Neural cell (in vitro differentiated cells): ENCODE measurements at regions not wholly inside any gene's neighbourhood (a gene's known extent, or its start where the extent isn't known, plus 50 kb on each side); places are given as distances from the start of the nearest gene placed in this dataset.

Experiments used
- H2AFZ ChIP-seq: fragments of 200-600, 300-800 bp; sonication (generic), shearing (Covaris generic); 2 replicates; pipeline ENCODE4 v1.6.0; 2014; ENCODE audit warnings: low read depth, mild to moderate bottlenecking, antibody characterized with exemption, low read length, moderate library complexity
- H3F3A ChIP-seq: fragments of 200-600 bp; shearing (Covaris generic); 2 replicates; pipeline ENCODE4 v1.6.1; 2016; ENCODE audit warnings: mild to moderate bottlenecking, moderate library complexity, mixed read lengths, antibody characterized with exemption, low read length; ENCODE audit not compliant: insufficient read depth, poor library complexity, severe bottlenecking
- H3K27ac ChIP-seq: fragments of 200-600, 300-800 bp; sonication (generic), shearing (Covaris generic); 2 replicates; pipeline ENCODE4 v1.5.1; 2014; ENCODE audit warnings: mild to moderate bottlenecking, low read length, moderate library complexity
- H3K27me3 ChIP-seq: fragments of 300-800, 200-600 bp; sonication (generic), shearing (Covaris generic); 2 replicates; pipeline ENCODE4 v1.6.0; 2014; ENCODE audit warnings: mild to moderate bottlenecking, low read depth, low read length, moderate library complexity; ENCODE audit not compliant: insufficient read depth
- H3K36me3 ChIP-seq: fragments of 300-800, 200-600 bp; sonication (generic), shearing (Covaris generic); 2 replicates; pipeline ENCODE4 v1.5.1; 2014; ENCODE audit warnings: mild to moderate bottlenecking, antibody characterized with exemption, low read length, moderate library complexity; ENCODE audit not compliant: insufficient read depth
- H3K4me2 ChIP-seq: fragments of 300-800, 200-600 bp; sonication (generic), shearing (Covaris generic); 2 replicates; pipeline ENCODE4 v1.6.0; 2014; ENCODE audit warnings: mild to moderate bottlenecking, low read length
- H3K4me3 ChIP-seq: fragments of 300-800, 200-600 bp; sonication (generic), shearing (Covaris generic); 2 replicates; pipeline ENCODE4 v1.5.1; 2014; ENCODE audit warnings: mild to moderate bottlenecking, low read length, moderate library complexity
- H3K79me2 ChIP-seq: fragments of 200-600 bp; shearing (Covaris generic); replicated peaks from 2 replicates; pipeline ENCODE4 v1.6.0; 2014; ENCODE audit warnings: mild to moderate bottlenecking, low read length, moderate library complexity; ENCODE audit not compliant: insufficient read depth
- H3K9ac ChIP-seq: fragments of 300-800, 200-600 bp; sonication (generic), shearing (Covaris generic); 2 replicates; pipeline ENCODE4 v1.6.1; 2016; ENCODE audit warnings: mild to moderate bottlenecking, low read length, mixed read lengths
- H3K9me2 ChIP-seq: fragments of 200-600 bp; shearing (Covaris generic); 2 replicates; pipeline ENCODE4 v1.6.1; 2016; ENCODE audit warnings: mild to moderate bottlenecking, low read length, mixed read lengths; ENCODE audit not compliant: insufficient read depth
- H3K9me3 ChIP-seq: fragments of 200-600, 300-800 bp; sonication (generic), shearing (Covaris generic); 2 replicates; pipeline ENCODE4 v1.6.1; 2016; ENCODE audit warnings: mild to moderate bottlenecking, mixed run types, low read length, moderate library complexity, mixed read lengths
- H4K20me1 ChIP-seq: fragments of 200-600 bp; shearing (Covaris generic); 2 replicates; pipeline ENCODE4 v1.6.1; 2016; ENCODE audit warnings: mild to moderate bottlenecking, mixed run types; ENCODE audit not compliant: insufficient read depth
- CTCF ChIP-seq: fragments of 450-650 bp; IDR thresholded peaks from 2 replicates; pipeline ENCODE4 v1.5.1; 2014; ENCODE audit warnings: antibody characterized with exemption, mild to moderate bottlenecking, moderate library complexity; ENCODE audit not compliant: poor library complexity, severe bottlenecking
- EP300 ChIP-seq: fragments of 450-650 bp; conservative IDR thresholded peaks from 2 replicates; pipeline ENCODE4 v1.6.1; 2014; ENCODE audit warnings: antibody characterized with exemption, mild to moderate bottlenecking, moderate library complexity; ENCODE audit not compliant: poor library complexity, severe bottlenecking
- EZH2 ChIP-seq: fragments of 200-600, 300-800 bp; shearing (Covaris generic), sonication (generic); IDR thresholded peaks from 2 replicates; pipeline ENCODE4 v1.6.1; 2014; ENCODE audit warnings: antibody characterized with exemption, low read length, borderline replicate concordance, mild to moderate bottlenecking; ENCODE audit not compliant: insufficient read depth, poor library complexity, severe bottlenecking
- MXI1 ChIP-seq: fragments of 450-650 bp; conservative IDR thresholded peaks from 2 replicates; pipeline ENCODE4 v1.6.1; 2014; ENCODE audit warnings: antibody characterized with exemption, mild to moderate bottlenecking; ENCODE audit not compliant: poor library complexity, severe bottlenecking
- POLR2AphosphoS5 ChIP-seq: IDR thresholded peaks from 2 replicates; pipeline ENCODE4 v1.6.1; 2012
- RAD21 ChIP-seq: fragments of 450-650 bp; conservative IDR thresholded peaks from 2 replicates; pipeline ENCODE4 v1.6.1; 2014; ENCODE audit warnings: antibody characterized with exemption, mild to moderate bottlenecking, moderate library complexity
- REST ChIP-seq: IDR thresholded peaks from 2 replicates; pipeline ENCODE4 v1.6.1; 2012; ENCODE audit warnings: borderline replicate concordance
- SMC3 ChIP-seq: fragments of 450-650 bp; conservative IDR thresholded peaks from 2 replicates; pipeline ENCODE4 v1.6.1; 2014; ENCODE audit warnings: antibody characterized with exemption, mild to moderate bottlenecking, moderate library complexity; ENCODE audit not compliant: poor library complexity
- TAF1 ChIP-seq: IDR thresholded peaks from 2 replicates; pipeline ENCODE4 v1.6.1; 2012; ENCODE audit warnings: low read depth

- Histone ChIP-seq H3K27ac (no peak overlapping the region), H3K27me3 (no peaks in the 10 kb centered on the region), H3K9ac (no peak overlapping the region), H3F3A (no peaks in the 10 kb centered on the region), H4K20me1 (no peaks in the 10 kb centered on the region), H3K9me2 (no peaks in the 10 kb centered on the region), H3K4me3 (no peak overlapping the region), H2AFZ (no peak overlapping the region), H3K4me2 (no peak overlapping the region), H3K9me3 (no peaks in the 10 kb centered on the region), H3K79me2 (no peaks in the 10 kb centered on the region), H3K36me3 (no peaks in the 10 kb centered on the region)
- TF ChIP-seq EP300 (no peak), TAF1 (no peak), POLR2AphosphoS5 (no peak), RAD21 (no peak)
Observed at GRCh38 chr15:96070636-96071035, 259.9 kb upstream of the NR2F2 start.

- TF ChIP-seq RAD21, result no peak
- TF ChIP-seq SMC3, result no peak
- no peak for TF ChIP-seq TAF1
- TF ChIP-seq REST, result no peak
- no peak for TF ChIP-seq POLR2AphosphoS5
- no peak for TF ChIP-seq EZH2
- no peak for TF ChIP-seq MXI1
- TF ChIP-seq CTCF, result no peak
- Histone ChIP-seq H3K27ac (no peak overlapping the region), H3K4me3 (no peak overlapping the region), H3K4me2 (no peak overlapping the region), H3F3A (no peaks in the 10 kb centered on the region), H2AFZ (no peak overlapping the region), H4K20me1 (no peaks in the 10 kb centered on the region), H3K9me2 (no peaks in the 10 kb centered on the region), H3K9me3 (no peaks in the 10 kb centered on the region), H3K27me3 (no peaks in the 10 kb centered on the region), H3K79me2 (no peaks in the 10 kb centered on the region), H3K9ac (no peak overlapping the region), H3K36me3 (no peaks in the 10 kb centered on the region)
Observed at GRCh38 chr15:96072821-96073220, 257.7 kb upstream of the NR2F2 start.

- no peak overlapping the region for H3K27ac ChIP-seq
- H3K9ac ChIP-seq, result no peak overlapping the region
- H3K27me3 ChIP-seq, result no peaks in the 10 kb centered on the region
- H3F3A ChIP-seq, result no peaks in the 10 kb centered on the region
- no peaks in the 10 kb centered on the region for H3K79me2 ChIP-seq
- H3K4me2 ChIP-seq, result no peak overlapping the region
- H3K4me3 ChIP-seq, result no peak overlapping the region
- H4K20me1 ChIP-seq, result no peaks in the 10 kb centered on the region
- TF ChIP-seq CTCF, result no peak
- no peak for TF ChIP-seq MXI1
- no peak for TF ChIP-seq SMC3
- TF ChIP-seq REST, result no peak
- no peak for TF ChIP-seq POLR2AphosphoS5
- TF ChIP-seq EP300, result no peak
- TF ChIP-seq EZH2, result no peak
- H3K9me3 ChIP-seq, result no peaks in the 10 kb centered on the region
- no peaks in the 10 kb centered on the region for H3K36me3 ChIP-seq
- H3K9me2 ChIP-seq, result no peaks in the 10 kb centered on the region
- H2AFZ ChIP-seq, result no peak overlapping the region
Observed at GRCh38 chr15:96073908-96074307, 256.6 kb upstream of the NR2F2 start.
